GM12891 (cell line): ENCODE measurements at regions not wholly inside any gene's neighbourhood (a gene's known extent, or its start where the extent isn't known, plus 50 kb on each side); places are given as distances from the start of the nearest gene placed in this dataset.

Experiments
- DNase-seq: peaks from one replicate; pipeline ENCODE4 v3.0.0; 2011; ENCODE audit warnings: low spot score; ENCODE audit not compliant: insufficient read length
- FAIRE-seq: peaks from 2 replicates; lab custom pipeline; 2011; peaks lifted over from hg19 to GRCh38; lab: Jason Lieb, UNC
- PAX5 ChIP-seq: IDR thresholded peaks from 2 replicates; pipeline ENCODE4 v1.6.1; 2011; ENCODE audit warnings: low read length, moderate library complexity, mild to moderate bottlenecking; ENCODE audit not compliant: insufficient read depth, severe bottlenecking
- POLR2A ChIP-seq: IDR thresholded peaks from 2 replicates; pipeline ENCODE4 v1.6.1; 2011; ENCODE audit warnings: low read depth, low read length, control low read depth
- POLR2AphosphoS5 ChIP-seq: IDR thresholded peaks from 2 replicates; pipeline ENCODE4 v1.6.1; 2011; ENCODE audit warnings: low read depth, low read length, control low read depth
- POU2F2 ChIP-seq: IDR thresholded peaks from 2 replicates; pipeline ENCODE4 v1.6.1; 2011; ENCODE audit warnings: low read depth, mild to moderate bottlenecking, control low read depth, low read length, moderate library complexity
- SPI1 ChIP-seq: IDR thresholded peaks from 2 replicates; pipeline ENCODE4 v1.6.1; 2011; ENCODE audit warnings: low read depth, low read length, control low read depth
- TAF1 ChIP-seq: IDR thresholded peaks from 2 replicates; pipeline ENCODE4 v1.6.1; 2011; ENCODE audit warnings: low read depth, low read length, control low read depth

DNA sequence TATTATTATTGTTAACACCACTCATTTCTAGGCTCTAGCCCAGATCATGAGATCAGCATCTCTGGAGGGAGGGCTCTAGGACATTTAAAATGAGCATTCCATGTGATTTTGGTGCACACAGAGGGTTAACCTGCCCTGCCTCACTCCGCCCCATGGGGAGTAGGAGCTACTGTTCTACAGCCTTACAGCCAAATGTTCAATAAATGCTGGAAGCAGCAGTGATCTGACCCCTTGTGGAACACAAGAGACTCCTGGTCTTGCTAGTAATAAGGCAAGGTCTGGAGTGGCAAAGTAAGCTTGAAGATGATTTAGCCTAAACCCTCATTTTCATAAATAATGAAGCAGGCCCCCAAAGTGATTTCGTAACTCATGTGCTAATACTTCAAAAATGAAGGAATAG lies 166.4 kb upstream of the EOMES start:
- no peak for FAIRE-seq
- DNase-seq, result no peak
- TF ChIP-seq TAF1 (no peak), POU2F2 (no peak), PAX5 (no peak), POLR2AphosphoS5 (no peak), SPI1 (no peak), POLR2A (no peak)

GRCh38 chr3:27889745-27890144 lies 167.6 kb upstream of the EOMES start:
- no peak for FAIRE-seq
- no peak for DNase-seq
- TF ChIP-seq SPI1, result no peak
- TF ChIP-seq PAX5, result no peak
- TF ChIP-seq POU2F2, result no peak
- TF ChIP-seq TAF1, result no peak
- TF ChIP-seq POLR2A, result no peak
- TF ChIP-seq POLR2AphosphoS5, result no peak

DNA sequence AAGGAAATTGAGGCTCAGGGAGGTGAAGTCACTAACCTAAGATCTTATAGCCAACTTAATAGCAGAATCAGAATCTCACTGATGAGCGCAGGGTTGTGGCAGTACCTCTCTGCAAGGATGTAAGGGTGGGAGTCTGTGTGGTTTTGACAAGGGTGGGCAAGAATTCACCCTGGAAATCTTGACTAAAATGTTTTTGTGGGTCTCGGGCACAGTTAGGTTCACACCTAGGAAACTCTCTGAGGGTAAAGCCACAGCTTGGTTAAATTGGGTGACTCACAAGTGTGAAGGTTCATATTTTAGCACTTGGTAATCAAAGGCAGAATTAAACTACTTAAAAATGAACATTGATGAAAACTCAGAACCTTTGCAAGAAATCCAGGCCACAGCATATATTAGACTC lies 178.2 kb upstream of the EOMES start:
- no peak for DNase-seq
- no peak for TF ChIP-seq TAF1
- no peak for TF ChIP-seq POU2F2
- TF ChIP-seq POLR2AphosphoS5, result no peak
- no peak for TF ChIP-seq PAX5
- TF ChIP-seq SPI1, result no peak
- FAIRE-seq, result no peak

DNA sequence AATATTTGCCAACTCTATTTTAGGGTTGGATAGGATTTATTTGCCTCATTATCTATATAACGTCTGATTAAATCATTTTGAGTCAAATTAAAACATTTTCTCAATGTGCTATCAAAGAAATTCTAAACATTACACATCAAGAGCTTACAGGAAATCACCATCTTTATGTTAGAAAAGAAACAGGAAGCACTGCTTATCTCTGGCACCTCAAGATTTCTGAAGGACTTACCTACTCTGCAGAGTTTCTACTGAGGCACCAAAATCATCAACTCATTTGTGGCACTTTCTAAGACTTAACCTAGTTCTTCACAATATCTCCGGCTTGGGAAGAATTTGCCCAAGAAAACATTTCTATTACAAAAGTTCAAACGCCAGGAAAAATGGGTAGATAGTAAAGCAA lies 181.3 kb upstream of the EOMES start:
- no peak for TF ChIP-seq POU2F2
- TF ChIP-seq TAF1, result no peak
- FAIRE-seq (no peak), DNase-seq (no peak)

- no peak for DNase-seq
- no peak for FAIRE-seq
- TF ChIP-seq SPI1 (no peak), POU2F2 (no peak), PAX5 (no peak), TAF1 (no peak), POLR2A (no peak), POLR2AphosphoS5 (no peak)
These were observed 183.5 kb upstream of the EOMES start for GRCh38 chr3:27905625-27906024.

- TF ChIP-seq POLR2AphosphoS5, result no peak
- no peak for FAIRE-seq
These were observed 185.0 kb upstream of the EOMES start for GRCh38 chr3:27907148-27907547.

GRCh38 chr3:27907929-27908328 lies 185.8 kb upstream of the EOMES start:
- TF ChIP-seq POLR2AphosphoS5 (no peak), TAF1 (no peak), PAX5 (no peak), POLR2A (no peak), SPI1 (no peak), POU2F2 (no peak)
- no peak for DNase-seq
- FAIRE-seq, result no peak

More at GRCh38 chr3:27907148-27907547, 185.0 kb upstream of the EOMES start:
- DNase-seq, result no peak

- FAIRE-seq, result no peak
These were observed 188.3 kb upstream of the EOMES start for GRCh38 chr3:27910456-27910855.

DNA sequence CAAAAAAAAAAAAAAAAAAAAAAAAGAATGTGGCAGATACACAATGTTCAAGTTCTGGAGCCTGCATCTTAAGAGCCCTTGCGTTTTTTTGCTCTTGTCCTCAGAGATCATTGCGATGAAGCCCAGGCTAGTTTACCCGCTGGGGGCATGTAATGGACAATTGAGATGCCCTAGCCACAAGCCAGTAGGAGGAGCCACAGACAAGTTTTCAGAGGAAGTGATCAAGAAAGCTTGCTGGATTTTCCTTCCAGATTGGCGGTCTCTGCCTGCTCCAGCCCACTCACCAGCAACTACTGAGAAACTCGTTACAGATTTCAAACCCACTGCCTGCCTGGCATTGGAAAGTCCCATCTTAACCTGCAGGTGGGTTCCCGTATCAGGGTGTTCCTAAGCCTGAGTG lies 192.1 kb upstream of the EOMES start:
- TF ChIP-seq POLR2A (no peak), PAX5 (no peak)
- DNase-seq (no peak), FAIRE-seq (no peak)

More at GRCh38 chr3:27910456-27910855, 188.3 kb upstream of the EOMES start:
- TF ChIP-seq TAF1, result no peak
- no peak for TF ChIP-seq POLR2AphosphoS5
- no peak for TF ChIP-seq POU2F2
- TF ChIP-seq SPI1, result no peak
- no peak for TF ChIP-seq PAX5
- no peak for TF ChIP-seq POLR2A
- DNase-seq, result no peak

GRCh38 chr3:27923349-27924068 lies 201.4 kb upstream of the EOMES start:
- TF ChIP-seq POLR2AphosphoS5 (no peak), PAX5 (no peak), SPI1 (no peak), POU2F2 (no peak), TAF1 (no peak)
- DNase-seq, result no peak
- no peak for FAIRE-seq
